ENCODE measurements at regions not wholly inside any gene's neighbourhood (a gene's known extent, or its start where the extent isn't known, plus 50 kb on each side); places are given as distances from the start of the nearest gene placed in this dataset.

- Histone ChIP-seq H3K27me3 (ENCODE audit: control insufficient read depth in 3 of 3, insufficient read depth in 3 of 3, low read length in 2 of 3) (no peaks in the 10 kb centered on the region), H3K4me3 (no peak overlapping the region), H3K9ac (ENCODE audit: insufficient read depth in 1 of 2, low read length in 2 of 2) (no peak overlapping the region), H3K27ac (ENCODE audit: low read depth in 1 of 2, low read length in 1 of 2) (no peak overlapping the region), H3K36me3 (ENCODE audit: control insufficient read depth in 4 of 4, insufficient read depth in 4 of 4, low read length in 4 of 4) (no peaks in the 10 kb centered on the region), H3K9me3 (ENCODE audit: control insufficient read depth in 4 of 4, insufficient read depth in 3 of 4, low read length in 3 of 4) (peaks cover 0 to 7% (median 3%) of the 10 kb centered on the region in 4 donors), H3K4me1 (ENCODE audit: control insufficient read depth in 5 of 5, insufficient read depth in 5 of 5, low read length in 5 of 5) (no peaks in the 10 kb centered on the region)
- no peak for TF ChIP-seq CTCF (IDR thresholded peaks at IDR 0.05; ENCODE audit: control extremely low read depth, extremely low read depth)
- WGBS, 2 donors: 84 to 88% methylated on average over 4 of the region's 4 CpGs
- no peak for ATAC-seq (ENCODE audit: insufficient read depth, low FRiP score)
- peak in 1 of 3 donors; percentile 25 for DNase-seq
These were observed 81.6 kb upstream of the EZR start for GRCh38 chr6:158900663-158901312.

GRCh38 chr6:158897236-158897635 lies 78.1 kb upstream of the EZR start:
- ATAC-seq (ENCODE audit: insufficient read depth, low FRiP score) (no peak), DNase-seq (no peak)
- Histone ChIP-seq H3K9me3 (ENCODE audit: control insufficient read depth in 4 of 4, insufficient read depth in 3 of 4, low read length in 3 of 4) (no peaks in the 10 kb centered on the region), H3K36me3 (ENCODE audit: control insufficient read depth in 4 of 4, insufficient read depth in 4 of 4, low read length in 4 of 4) (no peaks in the 10 kb centered on the region), H3K4me1 (ENCODE audit: control insufficient read depth in 5 of 5, insufficient read depth in 5 of 5, low read length in 5 of 5) (no peaks in the 10 kb centered on the region), H3K4me3 (no peak overlapping the region), H3K9ac (ENCODE audit: insufficient read depth in 1 of 2, low read length in 2 of 2) (no peak overlapping the region), H3K27me3 (ENCODE audit: control insufficient read depth in 3 of 3, insufficient read depth in 3 of 3, low read length in 2 of 3) (no peaks in the 10 kb centered on the region), H3K27ac (ENCODE audit: low read depth in 1 of 2, low read length in 1 of 2) (no peak overlapping the region)
- 77 to 90% methylated on average over 4 of the region's 4 CpGs for WGBS, 2 donors
- TF ChIP-seq CTCF (IDR thresholded peaks at IDR 0.05; ENCODE audit: control extremely low read depth, extremely low read depth): no peak

- TF ChIP-seq CTCF (IDR thresholded peaks at IDR 0.05; ENCODE audit: control extremely low read depth, extremely low read depth): no peak
- no peak overlapping the region for H3K9ac ChIP-seq (ENCODE audit: insufficient read depth in 1 of 2, low read length in 2 of 2)
- H3K9me3 ChIP-seq (ENCODE audit: control insufficient read depth in 4 of 4, insufficient read depth in 3 of 4, low read length in 3 of 4): no peaks in the 10 kb centered on the region
- ATAC-seq (ENCODE audit: insufficient read depth, low FRiP score) (no peak), DNase-seq (no peak)
- no peak overlapping the region for H3K4me3 ChIP-seq
- H3K27ac ChIP-seq (ENCODE audit: low read depth in 1 of 2, low read length in 1 of 2): no peak overlapping the region
- no peaks in the 10 kb centered on the region for H3K4me1 ChIP-seq (ENCODE audit: control insufficient read depth in 5 of 5, insufficient read depth in 5 of 5, low read length in 5 of 5)
- no peaks in the 10 kb centered on the region for H3K36me3 ChIP-seq (ENCODE audit: control insufficient read depth in 4 of 4, insufficient read depth in 4 of 4, low read length in 4 of 4)
- 91 to 95% methylated on average over 5 of the region's 5 CpGs for WGBS, 2 donors
- no peaks in the 10 kb centered on the region for H3K27me3 ChIP-seq (ENCODE audit: control insufficient read depth in 3 of 3, insufficient read depth in 3 of 3, low read length in 2 of 3)
These were observed 76.5 kb upstream of the EZR start for GRCh38 chr6:158895661-158896060.

GRCh38 chr6:158894193-158894592 lies 75.0 kb upstream of the EZR start:
- no peaks in the 10 kb centered on the region for H3K27me3 ChIP-seq (ENCODE audit: control insufficient read depth in 3 of 3, insufficient read depth in 3 of 3, low read length in 2 of 3)
- H3K36me3 ChIP-seq (ENCODE audit: control insufficient read depth in 4 of 4, insufficient read depth in 4 of 4, low read length in 4 of 4): no peaks in the 10 kb centered on the region
- no peak overlapping the region for H3K27ac ChIP-seq (ENCODE audit: low read depth in 1 of 2, low read length in 1 of 2)
- no peaks in the 10 kb centered on the region for H3K4me1 ChIP-seq (ENCODE audit: control insufficient read depth in 5 of 5, insufficient read depth in 5 of 5, low read length in 5 of 5)
- ATAC-seq (ENCODE audit: insufficient read depth, low FRiP score) (no peak), DNase-seq (peak; percentile 30 to 77 (median 64))
- no peak overlapping the region for H3K4me3 ChIP-seq
- H3K9me3 ChIP-seq (ENCODE audit: control insufficient read depth in 4 of 4, insufficient read depth in 3 of 4, low read length in 3 of 4): peaks cover 0 to 2% (median 0%) of the 10 kb centered on the region in 4 donors
- H3K9ac ChIP-seq (ENCODE audit: insufficient read depth in 1 of 2, low read length in 2 of 2): no peak overlapping the region
- TF ChIP-seq CTCF (IDR thresholded peaks at IDR 0.05; ENCODE audit: control extremely low read depth, extremely low read depth): no peak
- 66 to 87% methylated on average over 4 of the region's 4 CpGs for WGBS, 2 donors

Measured in lung (tissue), 11 donors.